ENCODE measurements at regions not wholly inside any gene's neighbourhood (a gene's known extent, or its start where the extent isn't known, plus 50 kb on each side); places are given as distances from the start of the nearest gene placed in this dataset.

DNA sequence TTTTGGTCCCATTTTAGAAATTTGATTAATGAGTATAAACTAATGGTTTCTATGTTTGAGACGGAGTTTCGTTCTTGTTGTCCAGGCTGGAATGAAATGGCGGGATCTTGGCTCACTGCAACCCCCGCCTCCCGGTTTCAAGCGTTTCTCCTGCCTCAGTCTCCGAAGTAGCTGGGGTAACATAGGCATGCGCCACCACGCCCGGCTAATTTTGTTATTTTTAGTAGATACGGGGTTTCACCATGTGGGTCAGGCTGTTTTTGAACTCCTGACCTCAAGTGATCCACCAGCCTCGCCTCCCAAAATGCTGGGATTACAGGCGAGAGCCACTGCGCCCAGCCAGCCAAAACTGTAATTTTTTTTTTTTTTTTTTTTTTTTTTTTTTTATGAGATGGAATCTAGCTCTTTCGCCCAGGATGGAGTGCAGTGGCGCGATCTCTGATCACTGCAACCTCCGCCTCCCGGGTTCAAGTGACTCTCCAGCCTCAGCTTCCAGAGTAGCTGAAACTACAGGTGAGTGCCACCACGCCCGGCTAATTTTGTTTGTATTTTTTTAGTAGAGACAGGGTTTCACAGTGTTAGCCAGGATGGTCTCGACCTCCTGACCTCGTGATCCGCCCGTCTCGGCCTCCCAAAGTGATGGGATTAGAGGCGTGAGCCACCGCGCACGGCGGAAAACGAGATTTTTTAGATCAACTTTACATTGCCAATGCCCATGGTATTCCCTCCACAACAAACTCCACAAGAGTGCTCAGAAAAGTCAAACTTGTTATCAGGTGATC is 127.8 kb downstream of the HFE start:
- TF ChIP-seq, protein P1, sequence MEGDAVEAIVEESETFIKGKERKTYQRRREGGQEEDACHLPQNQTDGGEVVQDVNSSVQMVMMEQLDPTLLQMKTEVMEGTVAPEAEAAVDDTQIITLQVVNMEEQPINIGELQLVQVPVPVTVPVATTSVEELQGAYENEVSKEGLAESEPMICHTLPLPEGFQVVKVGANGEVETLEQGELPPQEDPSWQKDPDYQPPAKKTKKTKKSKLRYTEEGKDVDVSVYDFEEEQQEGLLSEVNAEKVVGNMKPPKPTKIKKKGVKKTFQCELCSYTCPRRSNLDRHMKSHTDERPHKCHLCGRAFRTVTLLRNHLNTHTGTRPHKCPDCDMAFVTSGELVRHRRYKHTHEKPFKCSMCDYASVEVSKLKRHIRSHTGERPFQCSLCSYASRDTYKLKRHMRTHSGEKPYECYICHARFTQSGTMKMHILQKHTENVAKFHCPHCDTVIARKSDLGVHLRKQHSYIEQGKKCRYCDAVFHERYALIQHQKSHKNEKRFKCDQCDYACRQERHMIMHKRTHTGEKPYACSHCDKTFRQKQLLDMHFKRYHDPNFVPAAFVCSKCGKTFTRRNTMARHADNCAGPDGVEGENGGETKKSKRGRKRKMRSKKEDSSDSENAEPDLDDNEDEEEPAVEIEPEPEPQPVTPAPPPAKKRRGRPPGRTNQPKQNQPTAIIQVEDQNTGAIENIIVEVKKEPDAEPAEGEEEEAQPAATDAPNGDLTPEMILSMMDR (IDR thresholded peaks at IDR 0.05; ENCODE audit: insufficient read depth, low read length, poor library complexity, severe bottlenecking), result no peak
- TF ChIP-seq EZH2phosphoT487 (conservative IDR thresholded peaks at IDR 0.05; ENCODE audit: low read length), result no peak

Measured in SU-DHL-6 (cell line).